Prostate gland (tissue), 2 donors: ENCODE measurements at regions not wholly inside any gene's neighbourhood (a gene's known extent, or its start where the extent isn't known, plus 50 kb on each side); places are given as distances from the start of the nearest gene placed in this dataset.
A peak's percentile ranks its signal among the peaks of the same experiment; 100 is the strongest.

Experiments used
- DNase-seq: peaks from one replicate; pipeline ENCODE4 v3.0.0-alpha.2; 2019; ENCODE audit warnings: low spot score
- H3K27ac ChIP-seq, 2 donors: fragments of 200-600 bp; sonication (generic); 2 replicates each; pipeline ENCODE4 v1.5.1; 2017 to 2019
- H3K27me3 ChIP-seq: fragments of 200-600 bp; sonication (generic); replicated peaks from 2 replicates; pipeline ENCODE4 v1.5.1; 2019; ENCODE audit not compliant: insufficient read depth
- H3K36me3 ChIP-seq, 2 donors: fragments of 200-600 bp; sonication (generic); 1 replicate in 1 of 2; 2 replicates in 1 of 2; pipeline versions ENCODE4 v1.5.1 to v1.8.1; 2017 to 2019
- H3K4me1 ChIP-seq: fragments of 200-600 bp; sonication (generic); replicated peaks from 2 replicates; pipeline ENCODE4 v1.5.1; 2019
- H3K4me3 ChIP-seq, 2 donors: fragments of 200-600 bp; sonication (generic); 2 replicates each; pipeline ENCODE4 v1.5.1; 2017 to 2019
- H3K9me3 ChIP-seq: fragments of 200-600 bp; sonication (generic); 2 replicates; pipeline ENCODE4 v1.5.1; 2017
- CTCF ChIP-seq, 4 experiments: fragments of 200-600 bp in 2 of 4; fragments of 450-650 bp in 2 of 4; sonication (generic) in 2 of 4; IDR thresholded peaks; 1 replicate in 3 of 4; 2 replicates in 1 of 4; pipeline ENCODE4 v1.5.1; 2016 to 2019; ENCODE audit warnings: antibody characterized with exemption in 4 of 4, mild to moderate bottlenecking in 2 of 4, moderate library complexity in 2 of 4
- POLR2A ChIP-seq: fragments of 450-650 bp; IDR thresholded peaks from one replicate; pipeline ENCODE4 v1.6.1; 2016; ENCODE audit warnings: antibody characterized with exemption, mild to moderate bottlenecking
- POLR2AphosphoS5 ChIP-seq: sonication (generic); formaldehyde crosslinking; IDR thresholded peaks from one replicate; pipeline ENCODE4 v1.6.1; 2017; ENCODE audit warnings: antibody characterized with exemption
- WGBS: methylation state at CpG from one replicate; pipeline ENCODE4 v1.1.5; 2018; 5-methylcytosine and 5-hydroxymethylcytosine counted together
- intact Hi-C: fragments of 100-400 bp; cut with DNase I; formaldehyde crosslinking; loops from one replicate; pipeline ENCODE4 v1.14.2; 2022

DNA sequence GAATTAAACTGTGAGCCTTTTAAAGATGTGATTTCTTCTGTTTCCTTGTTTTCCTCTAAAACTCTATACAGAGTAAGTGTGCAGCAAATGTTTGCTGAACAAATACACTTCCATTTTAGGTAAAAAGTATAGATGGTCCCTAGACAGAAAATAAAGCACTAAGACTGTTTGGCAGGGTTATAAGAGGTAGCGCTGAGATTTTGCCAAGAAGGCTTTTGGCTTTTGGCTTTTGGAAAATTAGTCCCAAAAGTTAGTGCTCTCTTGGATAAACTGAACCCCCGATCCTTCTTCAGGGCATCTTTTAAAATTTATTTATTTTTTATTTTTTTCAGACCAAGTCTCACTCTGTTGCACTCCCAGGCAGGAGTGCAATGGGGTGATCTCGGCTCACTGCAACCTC lies 175.7 kb upstream of the NRP1 start:
- Histone ChIP-seq H3K9me3 (no peaks in the 10 kb centered on the region), H3K36me3 (no peaks in the 10 kb centered on the region), H3K4me1 (peaks cover 2% of the 10 kb centered on the region), H3K27ac (no peak overlapping the region), H3K27me3 (no peaks in the 10 kb centered on the region), H3K4me3 (no peak overlapping the region)
- 39% methylated on average over 3 of the region's 3 CpGs for WGBS
- TF ChIP-seq CTCF (IDR thresholded peaks at IDR 0.05) (no peak), POLR2AphosphoS5 (no peak), POLR2A (no peak)
- intact Hi-C loops: no loop called here
- no peak for DNase-seq

GRCh38 chr10:33509231-33509831 lies 174.9 kb upstream of the NRP1 start:
- 23% methylated on average over 7 of the region's 7 CpGs for WGBS
- TF ChIP-seq CTCF (IDR thresholded peaks at IDR 0.05) (no peak), POLR2AphosphoS5 (peak; percentile 53), POLR2A (no peak)
- H3K9me3 ChIP-seq: no peaks in the 10 kb centered on the region
- H3K27ac ChIP-seq: peak overlapping the region in 1 of 2 donors; percentile 3
- no peak overlapping the region for H3K4me3 ChIP-seq
- H3K27me3 ChIP-seq: no peaks in the 10 kb centered on the region
- peak; percentile 30 for DNase-seq
- peaks cover 2% of the 10 kb centered on the region for H3K4me1 ChIP-seq
- no peaks in the 10 kb centered on the region for H3K36me3 ChIP-seq
- intact Hi-C loops: no loop called here

DNA sequence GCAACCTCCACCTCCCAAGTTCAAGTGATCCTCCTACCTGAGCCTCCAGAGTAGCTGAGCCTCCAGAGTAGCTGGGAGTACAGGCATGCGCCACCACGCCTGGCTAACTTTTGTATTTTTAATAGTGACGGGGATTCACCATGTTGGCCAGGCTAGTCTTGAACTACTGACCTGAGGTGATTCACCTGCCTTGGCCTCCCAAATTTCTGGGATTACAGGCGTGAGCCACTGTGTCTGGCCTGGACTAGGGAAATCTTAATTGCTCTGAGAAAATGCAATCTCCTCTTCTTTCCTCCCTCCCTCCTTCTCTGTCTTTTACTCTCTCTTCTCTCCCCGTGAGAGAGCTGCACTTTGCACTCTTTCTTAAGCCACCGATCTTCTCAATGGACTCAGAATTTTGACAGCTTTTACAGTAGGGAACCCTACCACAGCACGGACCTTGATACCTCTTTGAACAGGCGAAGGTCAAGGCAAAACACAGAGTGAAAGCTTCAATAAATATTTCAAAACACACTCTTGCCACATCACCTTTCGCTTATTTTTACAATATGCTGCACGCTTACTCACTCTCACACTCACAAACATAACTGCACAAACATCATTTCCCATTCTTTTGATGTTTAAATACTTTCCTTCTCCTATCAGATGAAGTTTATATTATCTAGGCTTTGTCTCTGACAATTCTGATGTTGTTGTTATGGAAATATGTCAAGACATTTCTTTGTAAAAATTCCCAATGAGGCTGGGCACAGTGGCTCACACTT lies 173.4 kb upstream of the NRP1 start:
- no peaks in the 10 kb centered on the region for H3K27me3 ChIP-seq
- no peak for TF ChIP-seq POLR2A
- no peak for TF ChIP-seq CTCF (IDR thresholded peaks at IDR 0.05)
- TF ChIP-seq POLR2AphosphoS5: no peak
- peaks cover 2% of the 10 kb centered on the region for H3K4me1 ChIP-seq
- 87% methylated on average over 10 of the region's 10 CpGs for WGBS
- no peak overlapping the region for H3K4me3 ChIP-seq
- no peaks in the 10 kb centered on the region for H3K36me3 ChIP-seq
- intact Hi-C loops: no loop called here
- DNase-seq: no peak
- no peaks in the 10 kb centered on the region for H3K9me3 ChIP-seq
- H3K27ac ChIP-seq: no peak overlapping the region

DNA sequence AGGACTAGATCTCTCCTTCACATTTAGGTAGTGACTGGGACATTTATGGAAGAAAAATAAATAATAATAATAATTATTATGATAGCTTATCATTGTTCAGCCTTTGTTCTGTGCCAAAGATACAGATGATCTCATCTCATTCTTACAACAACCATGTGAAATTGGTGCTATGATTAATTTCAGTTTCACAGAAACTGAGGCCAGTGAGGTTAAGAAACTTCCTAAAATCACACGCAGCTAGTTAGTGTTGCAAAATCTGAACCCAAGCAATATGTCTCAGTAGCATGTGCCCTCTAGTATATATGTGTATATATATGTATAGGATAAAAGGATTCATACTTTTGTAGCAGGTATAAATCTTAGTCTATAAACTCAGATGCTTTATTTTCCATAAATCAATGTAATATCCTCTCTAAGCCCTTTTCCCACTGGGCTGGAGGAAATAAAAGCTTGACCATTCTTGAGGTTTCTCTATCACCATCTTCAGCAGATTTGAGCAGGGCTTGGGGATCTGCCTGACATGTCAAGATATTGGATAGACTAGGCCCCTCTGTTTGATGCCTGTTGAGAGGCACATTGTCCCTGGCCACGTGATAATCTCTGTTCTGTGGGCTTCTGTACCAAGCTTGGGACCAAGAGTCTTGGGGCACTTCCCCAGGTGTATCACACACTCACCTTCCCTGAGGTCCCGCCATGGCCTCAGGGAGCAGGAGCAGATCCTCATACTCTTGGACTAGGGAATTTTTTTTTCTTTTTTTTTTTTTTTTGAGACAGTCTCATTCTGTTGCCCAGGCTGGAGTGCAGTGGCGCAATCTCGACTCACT lies 172.6 kb upstream of the NRP1 start:
- no peak for DNase-seq
- 93% methylated on average over 5 of the region's 5 CpGs for WGBS
- no peaks in the 10 kb centered on the region for H3K9me3 ChIP-seq
- no peak overlapping the region for H3K27ac ChIP-seq
- intact Hi-C loops: no loop called here
- no peak overlapping the region for H3K4me3 ChIP-seq
- TF ChIP-seq CTCF (IDR thresholded peaks at IDR 0.05): no peak
- no peak for TF ChIP-seq POLR2A
- no peak for TF ChIP-seq POLR2AphosphoS5
- H3K36me3 ChIP-seq: no peaks in the 10 kb centered on the region
- H3K27me3 ChIP-seq: no peaks in the 10 kb centered on the region
- peaks cover 2% of the 10 kb centered on the region for H3K4me1 ChIP-seq
